Ovary (tissue), 3 donors: ENCODE measurements at regions not wholly inside any gene's neighbourhood (a gene's known extent, or its start where the extent isn't known, plus 50 kb on each side); places are given as distances from the start of the nearest gene placed in this dataset.

Source experiments
- EP300 ChIP-seq: sonication (generic); formaldehyde crosslinking; IDR thresholded peaks from one replicate; pipeline ENCODE4 v1.6.1; 2017; ENCODE audit warnings: antibody characterized with exemption
- POLR2A ChIP-seq: fragments of 450-650 bp; IDR thresholded peaks from one replicate; pipeline ENCODE4 v1.6.1; 2017; ENCODE audit warnings: antibody characterized with exemption, mild to moderate bottlenecking, moderate library complexity
- TF ChIP-seq, protein P1 (sequence below), 3 donors: fragments of 450-650 bp in 2 of 3; fragments of 200-600 bp in 1 of 3; IDR thresholded peaks; one replicate each; pipeline versions ENCODE4 v1.5.1 to v1.8.0; 2016 to 2022; ENCODE audit warnings: antibody characterized with exemption in 3 of 3, mild to moderate bottlenecking in 1 of 3
- donor health status: DM: no; HTN: no; CAD: no.

GRCh38 chr4:13866881-13867280 is 239.4 kb upstream of the BOD1L1 start:
- TF ChIP-seq, protein P1, sequence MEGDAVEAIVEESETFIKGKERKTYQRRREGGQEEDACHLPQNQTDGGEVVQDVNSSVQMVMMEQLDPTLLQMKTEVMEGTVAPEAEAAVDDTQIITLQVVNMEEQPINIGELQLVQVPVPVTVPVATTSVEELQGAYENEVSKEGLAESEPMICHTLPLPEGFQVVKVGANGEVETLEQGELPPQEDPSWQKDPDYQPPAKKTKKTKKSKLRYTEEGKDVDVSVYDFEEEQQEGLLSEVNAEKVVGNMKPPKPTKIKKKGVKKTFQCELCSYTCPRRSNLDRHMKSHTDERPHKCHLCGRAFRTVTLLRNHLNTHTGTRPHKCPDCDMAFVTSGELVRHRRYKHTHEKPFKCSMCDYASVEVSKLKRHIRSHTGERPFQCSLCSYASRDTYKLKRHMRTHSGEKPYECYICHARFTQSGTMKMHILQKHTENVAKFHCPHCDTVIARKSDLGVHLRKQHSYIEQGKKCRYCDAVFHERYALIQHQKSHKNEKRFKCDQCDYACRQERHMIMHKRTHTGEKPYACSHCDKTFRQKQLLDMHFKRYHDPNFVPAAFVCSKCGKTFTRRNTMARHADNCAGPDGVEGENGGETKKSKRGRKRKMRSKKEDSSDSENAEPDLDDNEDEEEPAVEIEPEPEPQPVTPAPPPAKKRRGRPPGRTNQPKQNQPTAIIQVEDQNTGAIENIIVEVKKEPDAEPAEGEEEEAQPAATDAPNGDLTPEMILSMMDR (IDR thresholded peaks at IDR 0.05), result no peak
- no peak for TF ChIP-seq EP300
- TF ChIP-seq POLR2A, result no peak
